ENCODE measurements at regions not wholly inside any gene's neighbourhood (a gene's known extent, or its start where the extent isn't known, plus 50 kb on each side); places are given as distances from the start of the nearest gene placed in this dataset.

GRCh38 chr7:25953859-25954258 lies 198.1 kb upstream of the NFE2L3 start:
- TF ChIP-seq, protein P1, sequence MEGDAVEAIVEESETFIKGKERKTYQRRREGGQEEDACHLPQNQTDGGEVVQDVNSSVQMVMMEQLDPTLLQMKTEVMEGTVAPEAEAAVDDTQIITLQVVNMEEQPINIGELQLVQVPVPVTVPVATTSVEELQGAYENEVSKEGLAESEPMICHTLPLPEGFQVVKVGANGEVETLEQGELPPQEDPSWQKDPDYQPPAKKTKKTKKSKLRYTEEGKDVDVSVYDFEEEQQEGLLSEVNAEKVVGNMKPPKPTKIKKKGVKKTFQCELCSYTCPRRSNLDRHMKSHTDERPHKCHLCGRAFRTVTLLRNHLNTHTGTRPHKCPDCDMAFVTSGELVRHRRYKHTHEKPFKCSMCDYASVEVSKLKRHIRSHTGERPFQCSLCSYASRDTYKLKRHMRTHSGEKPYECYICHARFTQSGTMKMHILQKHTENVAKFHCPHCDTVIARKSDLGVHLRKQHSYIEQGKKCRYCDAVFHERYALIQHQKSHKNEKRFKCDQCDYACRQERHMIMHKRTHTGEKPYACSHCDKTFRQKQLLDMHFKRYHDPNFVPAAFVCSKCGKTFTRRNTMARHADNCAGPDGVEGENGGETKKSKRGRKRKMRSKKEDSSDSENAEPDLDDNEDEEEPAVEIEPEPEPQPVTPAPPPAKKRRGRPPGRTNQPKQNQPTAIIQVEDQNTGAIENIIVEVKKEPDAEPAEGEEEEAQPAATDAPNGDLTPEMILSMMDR (IDR thresholded peaks at IDR 0.05) = no peak
- TF ChIP-seq POLR2A (IDR thresholded peaks at IDR 0.05) = no peak
